DMS 273 (cell line): ENCODE measurements at regions not wholly inside any gene's neighbourhood (a gene's known extent, or its start where the extent isn't known, plus 50 kb on each side); places are given as distances from the start of the nearest gene placed in this dataset.
"Not testable (repeated sequence)": the region's sequence is repeated elsewhere in the genome, so short reads cannot be mapped to it uniquely, and the experiment has no call there.

Source experiments
- DNase-seq: peaks from one replicate; lab custom pipeline; 2025; ENCODE audit not compliant: unreplicated experiment; lab: John Stamatoyannopoulos, UW

GRCh38 chr4:158313566-158313965 is 103.3 kb downstream of the TMEM144 start:
- no peak for DNase-seq

- no peak for DNase-seq
Observed at GRCh38 chr4:158314756-158315487, 104.6 kb downstream of the TMEM144 start.

GRCh38 chr4:158315706-158316105 is 105.4 kb downstream of the TMEM144 start:
- no peak for DNase-seq

DNA sequence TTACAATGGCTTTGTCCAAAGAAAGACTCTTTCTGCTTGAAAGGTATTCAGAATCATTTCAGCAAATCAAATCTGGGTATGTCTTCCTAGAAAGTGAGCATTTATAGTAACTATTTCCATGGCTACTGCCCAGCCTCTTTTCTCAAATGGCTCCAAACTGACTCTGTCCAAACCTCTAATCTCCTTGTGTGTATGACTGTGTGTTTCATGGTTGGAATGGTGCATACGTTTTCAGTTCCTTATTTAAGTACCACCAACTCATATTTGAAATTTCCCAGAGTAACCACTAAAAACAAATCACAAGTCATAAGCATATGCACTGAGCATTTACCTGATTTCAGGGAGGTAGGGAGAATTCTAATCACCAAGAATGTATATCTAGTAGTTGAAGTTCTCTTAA is 106.0 kb downstream of the TMEM144 start:
- no peak for DNase-seq

- DNase-seq = no peak
Observed at GRCh38 chr4:158319880-158320279, 109.6 kb downstream of the TMEM144 start.

- no peak for DNase-seq
Observed at GRCh38 chr4:158322109-158322508, 111.8 kb downstream of the TMEM144 start.

DNA sequence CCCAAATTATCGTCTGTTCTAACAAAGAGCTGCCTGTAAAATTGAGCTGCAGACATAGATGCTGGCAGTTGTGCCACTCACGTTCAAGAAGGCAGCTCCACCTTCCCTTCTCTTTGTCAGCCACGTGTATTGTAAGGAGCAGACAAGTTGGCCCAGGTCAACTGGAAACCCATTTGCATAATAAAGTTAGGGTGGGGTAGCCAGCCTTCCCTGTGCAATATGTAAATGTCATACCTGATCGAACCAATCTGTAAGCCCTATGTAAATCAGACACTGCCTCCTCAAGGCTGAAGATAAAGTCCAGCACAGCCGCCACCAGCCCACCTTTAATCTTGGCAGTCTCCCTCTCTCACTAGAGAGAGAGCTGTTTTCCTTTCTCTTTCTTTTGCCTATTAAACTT is 117.2 kb downstream of the TMEM144 start:
- DNase-seq = no peak

- no peak for DNase-seq
Observed at GRCh38 chr4:158331863-158332262, 121.6 kb downstream of the TMEM144 start.

DNA sequence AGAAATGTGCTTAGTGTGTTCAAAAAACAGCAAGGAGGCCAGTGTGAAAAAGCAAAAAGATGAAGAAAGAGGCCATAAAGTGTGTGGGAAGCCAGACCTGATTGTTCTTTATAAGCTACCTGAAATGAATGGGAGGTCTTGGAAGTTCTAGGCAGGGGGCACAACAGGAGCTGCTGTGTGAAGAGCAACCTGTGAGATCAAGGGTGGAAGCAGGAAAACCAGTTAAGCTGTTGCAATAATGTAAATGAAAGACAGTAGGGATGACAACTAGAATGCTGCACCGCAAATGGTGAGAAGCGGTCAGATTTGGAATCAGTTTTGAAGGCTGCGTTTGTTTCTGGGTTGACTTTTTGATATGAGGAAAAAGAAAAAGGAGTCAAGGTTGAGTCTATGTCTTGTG is 123.5 kb downstream of the TMEM144 start:
- DNase-seq = no peak

- DNase-seq = no peak
Observed at GRCh38 chr4:158341896-158342295, 131.6 kb downstream of the TMEM144 start.

DNA sequence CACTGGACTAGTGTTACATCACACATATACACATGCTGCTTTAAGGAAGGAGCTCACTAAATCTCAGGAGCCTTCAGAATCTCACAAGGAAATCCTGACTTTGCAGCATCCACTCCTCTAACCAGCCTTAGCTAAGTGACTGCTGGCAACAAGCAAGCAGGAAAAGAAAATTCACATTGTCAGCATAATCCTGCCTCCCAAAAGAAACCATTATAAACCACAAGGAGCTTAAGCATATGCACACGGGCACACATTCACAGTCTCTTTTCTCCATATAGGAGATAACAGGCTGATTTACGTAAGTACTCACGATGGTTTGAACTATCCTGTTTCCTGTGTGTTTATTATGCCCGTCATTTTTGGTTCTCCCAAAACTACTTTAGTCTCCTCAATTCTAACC is 136.3 kb downstream of the TMEM144 start:
- DNase-seq = no peak

GRCh38 chr4:158347556-158347955 is 137.3 kb downstream of the TMEM144 start:
- DNase-seq = no peak

GRCh38 chr4:158350161-158350560 is 139.9 kb downstream of the TMEM144 start:
- DNase-seq = no peak

- no peak for DNase-seq
Observed at GRCh38 chr4:158353541-158354304, 143.4 kb downstream of the TMEM144 start.

GRCh38 chr4:158356301-158356700 is 146.0 kb downstream of the TMEM144 start:
- no peak for DNase-seq

- DNase-seq = not testable (repeated sequence)
Observed at GRCh38 chr4:158367932-158368441, 153.7 kb upstream of the RXFP1 start.

DNA sequence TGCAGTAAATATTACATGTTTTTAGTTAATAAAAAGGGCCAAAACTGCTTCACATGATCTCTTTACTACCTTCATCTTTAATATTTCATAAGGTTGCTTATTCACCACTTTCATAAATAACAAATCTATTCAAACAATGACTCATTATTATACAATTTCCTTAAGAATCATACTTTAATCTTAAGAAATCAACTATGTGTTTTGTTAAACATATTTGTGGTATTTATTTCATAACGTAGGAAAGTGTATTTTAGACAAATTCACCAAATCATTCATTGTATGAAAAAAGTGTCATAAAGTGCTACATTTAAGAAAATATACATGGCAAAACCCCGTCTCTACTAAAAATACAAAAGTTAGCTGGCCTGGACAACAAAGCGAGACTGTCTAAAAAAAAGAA is 150.5 kb upstream of the RXFP1 start:
- no peak for DNase-seq

DNA sequence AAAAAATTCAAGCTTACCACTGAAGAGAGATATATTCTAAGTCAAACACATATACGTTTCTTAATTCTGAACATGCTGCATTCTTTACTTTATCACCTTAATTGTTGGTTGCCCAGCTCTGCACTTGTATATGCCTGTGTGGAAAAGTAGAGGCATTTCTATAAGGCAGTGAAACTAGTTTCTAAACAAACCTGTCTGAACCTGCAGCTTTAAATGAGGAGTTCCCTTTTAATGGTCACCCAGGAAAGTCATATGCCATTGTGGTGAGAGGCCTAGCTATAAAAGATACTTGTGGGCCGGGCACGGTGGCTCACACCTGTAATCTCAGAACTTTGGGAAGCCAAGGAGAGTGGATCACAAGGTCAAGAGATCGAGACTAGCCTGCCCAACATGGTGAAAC is 147.4 kb upstream of the RXFP1 start:
- DNase-seq = no peak

GRCh38 chr4:158376106-158376840 is 145.4 kb upstream of the RXFP1 start:
- DNase-seq = no peak

- no peak for DNase-seq
Observed at GRCh38 chr4:158384414-158384813, 137.3 kb upstream of the RXFP1 start.

GRCh38 chr4:158395343-158395742 is 126.3 kb upstream of the RXFP1 start:
- no peak for DNase-seq

GRCh38 chr4:158395889-158396288 is 125.8 kb upstream of the RXFP1 start:
- no peak for DNase-seq
